ENCODE measurements at regions not wholly inside any gene's neighbourhood (a gene's known extent, or its start where the extent isn't known, plus 50 kb on each side); places are given as distances from the start of the nearest gene placed in this dataset.

GRCh38 chr14:82511399-82511798 lies 977.7 kb upstream of the SEL1L start:
- H3K36me3 ChIP-seq (ENCODE audit: control insufficient read depth in 1 of 2, insufficient read depth in 2 of 2, low read depth in 1 of 2, low read length in 2 of 2) = no peaks in the 10 kb centered on the region
- H2AK5ac ChIP-seq (ENCODE audit: low read length, severe bottlenecking) = no peak overlapping the region
- DNase-seq = no peak
- H3K9ac ChIP-seq (ENCODE audit: low read length) = no peak overlapping the region
- peaks cover 2% of the 10 kb centered on the region for H3K9me3 ChIP-seq (ENCODE audit: control insufficient read depth, low read length)
- H2BK15ac ChIP-seq (ENCODE audit: low read depth, poor library complexity, severe bottlenecking) = no peak overlapping the region
- no peak overlapping the region for H3K4ac ChIP-seq (ENCODE audit: low read depth in 1 of 2, low read length in 2 of 2)
- no peak overlapping the region for H2BK12ac ChIP-seq (ENCODE audit: low read length in 2 of 2)
- no peak overlapping the region for H2BK5ac ChIP-seq (ENCODE audit: low read depth, low read length, poor library complexity, severe bottlenecking)
- H2BK120ac ChIP-seq (ENCODE audit: low read depth, low read length) = no peak overlapping the region
- H3K4me3 ChIP-seq (ENCODE audit: insufficient read depth in 1 of 2, low read depth in 1 of 2, low read length in 2 of 2) = no peak overlapping the region
- no peaks in the 10 kb centered on the region for H3K27me3 ChIP-seq (ENCODE audit: control insufficient read depth in 1 of 2, insufficient read depth in 1 of 2, low read length in 2 of 2)
- no peaks in the 10 kb centered on the region for H3K4me1 ChIP-seq (ENCODE audit: control insufficient read depth, insufficient read depth, low read depth, low read length)
- no peak overlapping the region for H3K18ac ChIP-seq (ENCODE audit: low read depth in 1 of 2, low read length in 2 of 2)
- no peak overlapping the region for H3K4me2 ChIP-seq (ENCODE audit: low read length, poor library complexity, severe bottlenecking)
- 67% methylated on average over 1 of the region's 1 CpG for whole genome bisulfite sequencing
- no peak overlapping the region for H4K8ac ChIP-seq (ENCODE audit: low read length)
- no peak overlapping the region for H2AFZ ChIP-seq (ENCODE audit: low read depth, low read length)
- H4K91ac ChIP-seq (ENCODE audit: low read length) = no peak overlapping the region
- H3K27ac ChIP-seq (ENCODE audit: low read length, poor library complexity, severe bottlenecking) = no peak overlapping the region
- H3K14ac ChIP-seq (ENCODE audit: low read length in 2 of 2) = no peak overlapping the region
- H3K79me1 ChIP-seq (replicated peaks; ENCODE audit: low read length, poor library complexity, severe bottlenecking) = no peaks in the 10 kb centered on the region
- H3K23ac ChIP-seq (ENCODE audit: low read length in 2 of 2) = no peak overlapping the region

DNA sequence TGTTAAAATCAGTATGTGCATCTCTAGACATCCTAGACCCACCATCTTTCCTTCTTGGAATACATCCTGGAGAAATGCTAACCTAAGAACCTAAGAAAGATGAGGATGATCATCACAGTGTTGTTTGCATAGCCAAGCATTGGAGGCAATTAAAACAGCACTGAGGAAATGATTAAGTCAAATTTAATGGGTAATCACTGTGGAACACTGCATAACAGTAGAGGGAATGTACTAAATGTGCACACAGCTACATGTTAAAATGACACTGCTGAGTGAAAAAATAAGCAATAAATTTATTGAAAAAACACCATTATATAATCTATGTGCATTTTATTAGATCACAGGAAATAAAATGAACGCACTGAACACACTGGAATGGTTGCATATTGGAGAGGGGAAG lies 987.1 kb upstream of the SEL1L start:
- no peak overlapping the region for H3K4ac ChIP-seq (ENCODE audit: low read depth in 1 of 2, low read length in 2 of 2)
- H2BK120ac ChIP-seq (ENCODE audit: low read depth, low read length) = no peak overlapping the region
- no peak overlapping the region for H3K4me3 ChIP-seq (ENCODE audit: insufficient read depth in 1 of 2, low read depth in 1 of 2, low read length in 2 of 2)
- H2AFZ ChIP-seq (ENCODE audit: low read depth, low read length) = no peak overlapping the region
- H3K18ac ChIP-seq (ENCODE audit: low read depth in 1 of 2, low read length in 2 of 2) = no peak overlapping the region
- no peak overlapping the region for H3K27ac ChIP-seq (ENCODE audit: low read length, poor library complexity, severe bottlenecking)
- H3K23ac ChIP-seq (ENCODE audit: low read length in 2 of 2) = no peak overlapping the region
- no peak overlapping the region for H4K8ac ChIP-seq (ENCODE audit: low read length)
- 59% methylated on average over 1 of the region's 1 CpG for WGBS
- H3K9me3 ChIP-seq (ENCODE audit: control insufficient read depth, low read length) = peaks cover 4% of the 10 kb centered on the region
- no peak overlapping the region for H3K14ac ChIP-seq (ENCODE audit: low read length in 2 of 2)
- H3K4me2 ChIP-seq (ENCODE audit: low read length, poor library complexity, severe bottlenecking) = no peak overlapping the region
- H3K4me1 ChIP-seq (ENCODE audit: control insufficient read depth, insufficient read depth, low read depth, low read length) = no peaks in the 10 kb centered on the region
- no peak for DNase-seq
- H2BK15ac ChIP-seq (ENCODE audit: low read depth, poor library complexity, severe bottlenecking) = no peak overlapping the region
- H2AK5ac ChIP-seq (ENCODE audit: low read length, severe bottlenecking) = no peak overlapping the region
- no peaks in the 10 kb centered on the region for H3K36me3 ChIP-seq (ENCODE audit: control insufficient read depth in 1 of 2, insufficient read depth in 2 of 2, low read depth in 1 of 2, low read length in 2 of 2)
- H3K27me3 ChIP-seq (ENCODE audit: control insufficient read depth in 1 of 2, insufficient read depth in 1 of 2, low read length in 2 of 2) = no peaks in the 10 kb centered on the region
- H3K79me1 ChIP-seq (replicated peaks; ENCODE audit: low read length, poor library complexity, severe bottlenecking) = no peaks in the 10 kb centered on the region
- H3K9ac ChIP-seq (ENCODE audit: low read length) = no peak overlapping the region
- H2BK12ac ChIP-seq (ENCODE audit: low read length in 2 of 2) = no peak overlapping the region
- no peak overlapping the region for H2BK5ac ChIP-seq (ENCODE audit: low read depth, low read length, poor library complexity, severe bottlenecking)
- H4K91ac ChIP-seq (ENCODE audit: low read length) = no peak overlapping the region

DNA sequence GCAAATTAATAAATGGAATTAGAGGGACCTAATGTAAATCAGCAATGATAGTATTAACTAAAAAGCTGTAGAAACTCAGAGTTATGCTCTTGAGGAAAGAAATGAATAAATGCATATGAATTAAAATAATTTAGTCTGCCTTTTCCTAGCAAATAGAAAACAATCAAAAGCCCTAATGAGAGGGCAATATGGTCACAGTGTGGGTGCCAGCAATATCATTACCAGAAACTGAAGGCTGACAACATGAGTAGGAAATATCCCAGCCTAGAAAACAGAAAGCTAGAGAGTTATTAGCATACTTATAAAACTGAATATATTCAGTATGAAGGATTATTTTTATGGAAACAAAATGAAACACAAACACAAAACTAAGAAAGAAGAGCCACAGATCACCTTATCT lies 987.5 kb upstream of the SEL1L start:
- Histone ChIP-seq H2BK15ac (ENCODE audit: low read depth, poor library complexity, severe bottlenecking) (no peak overlapping the region), H3K23ac (ENCODE audit: low read length in 2 of 2) (no peak overlapping the region), H3K4me1 (ENCODE audit: control insufficient read depth, insufficient read depth, low read depth, low read length) (no peaks in the 10 kb centered on the region), H3K9ac (ENCODE audit: low read length) (no peak overlapping the region), H3K4ac (ENCODE audit: low read depth in 1 of 2, low read length in 2 of 2) (no peak overlapping the region), H4K8ac (ENCODE audit: low read length) (no peak overlapping the region), H3K27ac (ENCODE audit: low read length, poor library complexity, severe bottlenecking) (no peak overlapping the region), H4K91ac (ENCODE audit: low read length) (no peak overlapping the region), H3K79me1 (replicated peaks; ENCODE audit: low read length, poor library complexity, severe bottlenecking) (no peaks in the 10 kb centered on the region), H2BK12ac (ENCODE audit: low read length in 2 of 2) (no peak overlapping the region), H3K4me3 (ENCODE audit: insufficient read depth in 1 of 2, low read depth in 1 of 2, low read length in 2 of 2) (no peak overlapping the region), H2AFZ (ENCODE audit: low read depth, low read length) (no peak overlapping the region), H3K14ac (ENCODE audit: low read length in 2 of 2) (no peak overlapping the region), H2AK5ac (ENCODE audit: low read length, severe bottlenecking) (no peak overlapping the region), H2BK120ac (ENCODE audit: low read depth, low read length) (no peak overlapping the region), H3K18ac (ENCODE audit: low read depth in 1 of 2, low read length in 2 of 2) (no peak overlapping the region), H3K27me3 (ENCODE audit: control insufficient read depth in 1 of 2, insufficient read depth in 1 of 2, low read length in 2 of 2) (no peaks in the 10 kb centered on the region), H3K36me3 (ENCODE audit: control insufficient read depth in 1 of 2, insufficient read depth in 2 of 2, low read depth in 1 of 2, low read length in 2 of 2) (no peaks in the 10 kb centered on the region), H2BK5ac (ENCODE audit: low read depth, low read length, poor library complexity, severe bottlenecking) (no peak overlapping the region), H3K9me3 (ENCODE audit: control insufficient read depth, low read length) (peaks cover 4% of the 10 kb centered on the region), H3K4me2 (ENCODE audit: low read length, poor library complexity, severe bottlenecking) (no peak overlapping the region)
- no peak for DNase-seq

DNA sequence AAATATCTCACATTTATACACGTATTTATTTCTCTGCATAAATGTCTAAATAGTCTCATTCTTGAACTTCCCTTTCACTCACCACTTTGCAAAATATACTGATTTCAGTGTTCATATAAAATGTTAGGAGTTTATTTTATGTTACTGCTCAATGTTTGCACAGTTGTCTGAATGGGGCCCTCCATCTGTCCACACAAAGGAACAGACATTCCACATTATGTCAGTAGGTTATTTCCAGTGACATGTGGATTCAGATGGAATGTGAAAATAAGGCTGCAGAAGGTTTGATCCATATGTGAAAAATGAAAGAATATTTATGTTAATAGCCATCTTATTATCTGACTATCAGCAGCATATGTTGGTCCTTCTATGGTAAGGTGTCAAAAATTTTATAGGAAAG lies 994.4 kb upstream of the SEL1L start:
- Histone ChIP-seq H3K4ac (ENCODE audit: low read depth in 1 of 2, low read length in 2 of 2) (no peak overlapping the region), H2BK120ac (ENCODE audit: low read depth, low read length) (no peak overlapping the region), H3K18ac (ENCODE audit: low read depth in 1 of 2, low read length in 2 of 2) (no peak overlapping the region), H3K79me1 (replicated peaks; ENCODE audit: low read length, poor library complexity, severe bottlenecking) (no peaks in the 10 kb centered on the region), H3K23ac (ENCODE audit: low read length in 2 of 2) (no peak overlapping the region), H3K9ac (ENCODE audit: low read length) (no peak overlapping the region), H3K9me3 (ENCODE audit: control insufficient read depth, low read length) (peaks cover 4% of the 10 kb centered on the region), H3K27me3 (ENCODE audit: control insufficient read depth in 1 of 2, insufficient read depth in 1 of 2, low read length in 2 of 2) (no peaks in the 10 kb centered on the region), H3K27ac (ENCODE audit: low read length, poor library complexity, severe bottlenecking) (no peak overlapping the region), H2AK5ac (ENCODE audit: low read length, severe bottlenecking) (no peak overlapping the region), H4K91ac (ENCODE audit: low read length) (no peak overlapping the region), H3K4me2 (ENCODE audit: low read length, poor library complexity, severe bottlenecking) (no peak overlapping the region), H2BK12ac (ENCODE audit: low read length in 2 of 2) (no peak overlapping the region), H3K36me3 (ENCODE audit: control insufficient read depth in 1 of 2, insufficient read depth in 2 of 2, low read depth in 1 of 2, low read length in 2 of 2) (no peaks in the 10 kb centered on the region), H3K4me1 (ENCODE audit: control insufficient read depth, insufficient read depth, low read depth, low read length) (no peaks in the 10 kb centered on the region), H3K14ac (ENCODE audit: low read length in 2 of 2) (no peak overlapping the region), H2AFZ (ENCODE audit: low read depth, low read length) (no peak overlapping the region), H4K8ac (ENCODE audit: low read length) (no peak overlapping the region), H2BK15ac (ENCODE audit: low read depth, poor library complexity, severe bottlenecking) (no peak overlapping the region), H2BK5ac (ENCODE audit: low read depth, low read length, poor library complexity, severe bottlenecking) (no peak overlapping the region), H3K4me3 (ENCODE audit: insufficient read depth in 1 of 2, low read depth in 1 of 2, low read length in 2 of 2) (no peak overlapping the region)
- 75% methylated on average over 1 of the region's 1 CpG for WGBS
- no peak for DNase-seq
